Effector memory CD8-positive, alpha-beta T cell (primary cell): ENCODE measurements at regions not wholly inside any gene's neighbourhood (a gene's known extent, or its start where the extent isn't known, plus 50 kb on each side); places are given as distances from the start of the nearest gene placed in this dataset.

Experiments
- ATAC-seq: fragments of 150-1000 bp; cut with Tn5 transposase; replicated peaks from 2 replicates; pipeline ENCODE4 v1.10.0; 2021; ENCODE audit warnings: mild to moderate bottlenecking, moderate library complexity
- DNase-seq, 3 experiments: peaks; one replicate each; pipeline ENCODE4 v3.0.0; 2021
- H3K27ac Mint-ChIP-seq, 2 donors: one replicate each; pipeline ENCODE4 v1.8.0; 2022; ENCODE audit warnings: mild to moderate bottlenecking in 2 of 2, mixed read lengths in 2 of 2, moderate library complexity in 2 of 2
- H3K27me3 Mint-ChIP-seq, 2 donors: one replicate each; pipeline ENCODE4 v1.8.0; 2022; ENCODE audit warnings: mixed read lengths in 2 of 2
- H3K36me3 Mint-ChIP-seq: one replicate; pipeline ENCODE4 v1.8.0; 2022; ENCODE audit warnings: mild to moderate bottlenecking, moderate library complexity, mixed read lengths; ENCODE audit not compliant: insufficient read depth
- H3K4me1 Mint-ChIP-seq, 2 donors: one replicate each; pipeline ENCODE4 v1.8.0; 2022; ENCODE audit warnings: low read depth in 2 of 2, mixed read lengths in 2 of 2
- H3K4me3 Mint-ChIP-seq, 2 donors: one replicate each; pipeline ENCODE4 v1.8.0; 2022; ENCODE audit warnings: mild to moderate bottlenecking in 2 of 2, mixed read lengths in 2 of 2, moderate library complexity in 2 of 2
- H3K9me3 Mint-ChIP-seq, 2 donors: one replicate each; pipeline ENCODE4 v1.8.0; 2022; ENCODE audit warnings: mixed read lengths in 2 of 2

- Mint-ChIP-seq H3K36me3 (no peaks in the 10 kb centered on the region), H3K4me1 (no peaks in the 10 kb centered on the region), H3K27me3 (peaks cover 34 to 38% of the 10 kb centered on the region in 2 donors), H3K27ac (no peak overlapping the region), H3K4me3 (no peak overlapping the region), H3K9me3 (no peaks in the 10 kb centered on the region)
- DNase-seq: no peak
- ATAC-seq: no peak
Observed at GRCh38 chr2:63658176-63658968, 69.6 kb downstream of the MDH1 start.

GRCh38 chr2:63660060-63660459, 71.3 kb downstream of the MDH1 start:
- Mint-ChIP-seq H3K27ac (no peak overlapping the region), H3K36me3 (no peaks in the 10 kb centered on the region), H3K9me3 (no peaks in the 10 kb centered on the region), H3K4me1 (no peaks in the 10 kb centered on the region), H3K4me3 (no peak overlapping the region), H3K27me3 (peaks cover 43 to 49% of the 10 kb centered on the region in 2 donors)
- DNase-seq: no peak
- ATAC-seq: no peak

GRCh38 chr2:63661076-63661475, 72.3 kb downstream of the MDH1 start:
- Mint-ChIP-seq H3K27me3 (peaks cover 47 to 53% of the 10 kb centered on the region in 2 donors), H3K4me3 (no peak overlapping the region), H3K36me3 (no peaks in the 10 kb centered on the region), H3K27ac (no peak overlapping the region), H3K4me1 (no peaks in the 10 kb centered on the region), H3K9me3 (no peaks in the 10 kb centered on the region)
- ATAC-seq: no peak
- DNase-seq: no peak

GRCh38 chr2:63662028-63662804, 73.5 kb downstream of the MDH1 start:
- Mint-ChIP-seq H3K4me3 (no peak overlapping the region), H3K27ac (no peak overlapping the region), H3K27me3 (peaks cover 41 to 43% of the 10 kb centered on the region in 2 donors), H3K9me3 (no peaks in the 10 kb centered on the region), H3K4me1 (no peaks in the 10 kb centered on the region), H3K36me3 (no peaks in the 10 kb centered on the region)
- DNase-seq (no peak), ATAC-seq (no peak)

- H3K27ac Mint-ChIP-seq: no peak overlapping the region
- no peak overlapping the region for H3K4me3 Mint-ChIP-seq
- no peaks in the 10 kb centered on the region for H3K4me1 Mint-ChIP-seq
- DNase-seq (no peak), ATAC-seq (no peak)
- H3K9me3 Mint-ChIP-seq: no peaks in the 10 kb centered on the region
- peaks cover 43 to 46% of the 10 kb centered on the region in 2 donors for H3K27me3 Mint-ChIP-seq
- no peaks in the 10 kb centered on the region for H3K36me3 Mint-ChIP-seq
Observed at GRCh38 chr2:63663013-63663864, 74.5 kb downstream of the MDH1 start.

- H3K27me3 Mint-ChIP-seq: peaks cover 51 to 57% of the 10 kb centered on the region in 2 donors
- no peak for DNase-seq
- H3K4me3 Mint-ChIP-seq: no peak overlapping the region
- ATAC-seq: no peak
- H3K4me1 Mint-ChIP-seq: no peaks in the 10 kb centered on the region
- no peak overlapping the region for H3K27ac Mint-ChIP-seq
- H3K9me3 Mint-ChIP-seq: no peaks in the 10 kb centered on the region
- H3K36me3 Mint-ChIP-seq: no peaks in the 10 kb centered on the region
Observed at GRCh38 chr2:63665091-63665490, 76.3 kb downstream of the MDH1 start.

GRCh38 chr2:63665846-63666475, 77.2 kb downstream of the MDH1 start:
- no peak for ATAC-seq
- Mint-ChIP-seq H3K27me3 (peaks cover 58 to 64% of the 10 kb centered on the region in 2 donors), H3K9me3 (no peaks in the 10 kb centered on the region), H3K4me1 (no peaks in the 10 kb centered on the region), H3K36me3 (no peaks in the 10 kb centered on the region), H3K27ac (no peak overlapping the region), H3K4me3 (no peak overlapping the region)
- DNase-seq: no peak

GRCh38 chr2:63667132-63667700, 78.5 kb downstream of the MDH1 start:
- H3K4me3 Mint-ChIP-seq: no peak overlapping the region
- H3K9me3 Mint-ChIP-seq: no peaks in the 10 kb centered on the region
- no peak overlapping the region for H3K27ac Mint-ChIP-seq
- peaks cover 55 to 64% of the 10 kb centered on the region in 2 donors for H3K27me3 Mint-ChIP-seq
- no peaks in the 10 kb centered on the region for H3K4me1 Mint-ChIP-seq
- no peak for DNase-seq
- no peaks in the 10 kb centered on the region for H3K36me3 Mint-ChIP-seq
- ATAC-seq: no peak

- H3K27me3 Mint-ChIP-seq: peaks cover 51 to 57% of the 10 kb centered on the region in 2 donors
- no peaks in the 10 kb centered on the region for H3K36me3 Mint-ChIP-seq
- DNase-seq (no peak), ATAC-seq (no peak)
- no peak overlapping the region for H3K4me3 Mint-ChIP-seq
- H3K27ac Mint-ChIP-seq: no peak overlapping the region
- no peaks in the 10 kb centered on the region for H3K9me3 Mint-ChIP-seq
- H3K4me1 Mint-ChIP-seq: no peaks in the 10 kb centered on the region
Observed at GRCh38 chr2:63668000-63668399, 79.2 kb downstream of the MDH1 start.

- H3K4me1 Mint-ChIP-seq: no peaks in the 10 kb centered on the region
- no peak overlapping the region for H3K27ac Mint-ChIP-seq
- no peaks in the 10 kb centered on the region for H3K36me3 Mint-ChIP-seq
- peaks cover 51 to 57% of the 10 kb centered on the region in 2 donors for H3K27me3 Mint-ChIP-seq
- no peak for ATAC-seq
- no peaks in the 10 kb centered on the region for H3K9me3 Mint-ChIP-seq
- no peak for DNase-seq
- no peak overlapping the region for H3K4me3 Mint-ChIP-seq
Observed at GRCh38 chr2:63668466-63668865, 79.7 kb downstream of the MDH1 start.

- Mint-ChIP-seq H3K4me1 (no peaks in the 10 kb centered on the region), H3K36me3 (no peaks in the 10 kb centered on the region), H3K27me3 (peaks cover 46 to 51% of the 10 kb centered on the region in 2 donors), H3K27ac (no peak overlapping the region), H3K9me3 (no peaks in the 10 kb centered on the region), H3K4me3 (no peak overlapping the region)
- DNase-seq (no peak), ATAC-seq (no peak)
Observed at GRCh38 chr2:63669596-63669995, 80.8 kb downstream of the MDH1 start.

GRCh38 chr2:63673865-63674533, 85.2 kb downstream of the MDH1 start:
- Mint-ChIP-seq H3K4me3 (no peak overlapping the region), H3K9me3 (no peaks in the 10 kb centered on the region), H3K4me1 (no peaks in the 10 kb centered on the region), H3K36me3 (no peaks in the 10 kb centered on the region), H3K27me3 (peaks cover 31 to 39% of the 10 kb centered on the region in 2 donors), H3K27ac (no peak overlapping the region)
- no peak for ATAC-seq
- no peak for DNase-seq
